ENCODE measurements at regions not wholly inside any gene's neighbourhood (a gene's known extent, or its start where the extent isn't known, plus 50 kb on each side); places are given as distances from the start of the nearest gene placed in this dataset.
"Not testable (repeated sequence)": the region's sequence is repeated elsewhere in the genome, so short reads cannot be mapped to it uniquely, and the experiment has no call there.

- TF ChIP-seq, protein P1, sequence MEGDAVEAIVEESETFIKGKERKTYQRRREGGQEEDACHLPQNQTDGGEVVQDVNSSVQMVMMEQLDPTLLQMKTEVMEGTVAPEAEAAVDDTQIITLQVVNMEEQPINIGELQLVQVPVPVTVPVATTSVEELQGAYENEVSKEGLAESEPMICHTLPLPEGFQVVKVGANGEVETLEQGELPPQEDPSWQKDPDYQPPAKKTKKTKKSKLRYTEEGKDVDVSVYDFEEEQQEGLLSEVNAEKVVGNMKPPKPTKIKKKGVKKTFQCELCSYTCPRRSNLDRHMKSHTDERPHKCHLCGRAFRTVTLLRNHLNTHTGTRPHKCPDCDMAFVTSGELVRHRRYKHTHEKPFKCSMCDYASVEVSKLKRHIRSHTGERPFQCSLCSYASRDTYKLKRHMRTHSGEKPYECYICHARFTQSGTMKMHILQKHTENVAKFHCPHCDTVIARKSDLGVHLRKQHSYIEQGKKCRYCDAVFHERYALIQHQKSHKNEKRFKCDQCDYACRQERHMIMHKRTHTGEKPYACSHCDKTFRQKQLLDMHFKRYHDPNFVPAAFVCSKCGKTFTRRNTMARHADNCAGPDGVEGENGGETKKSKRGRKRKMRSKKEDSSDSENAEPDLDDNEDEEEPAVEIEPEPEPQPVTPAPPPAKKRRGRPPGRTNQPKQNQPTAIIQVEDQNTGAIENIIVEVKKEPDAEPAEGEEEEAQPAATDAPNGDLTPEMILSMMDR (conservative IDR thresholded peaks at IDR 0.05; ENCODE audit: low read depth, low read length) = not testable (repeated sequence)
- not testable (repeated sequence) for TF ChIP-seq CEBPB (IDR thresholded peaks at IDR 0.05; ENCODE audit: low read depth, low read length); POLR2A (IDR thresholded peaks at IDR 0.05; ENCODE audit: low read depth, low read length); MXI1 (IDR thresholded peaks at IDR 0.05; ENCODE audit: borderline replicate concordance, low read depth, low read length); MAZ (IDR thresholded peaks at IDR 0.05; ENCODE audit: borderline replicate concordance, low read depth, low read length); SMC3 (IDR thresholded peaks at IDR 0.05; ENCODE audit: low read depth, low read length); RAD21 (IDR thresholded peaks at IDR 0.05; ENCODE audit: low read length); NFE2L2 (IDR thresholded peaks at IDR 0.05; ENCODE audit: low read depth, low read length); MAFK (IDR thresholded peaks at IDR 0.05; ENCODE audit: low read depth, low read length); FOS (IDR thresholded peaks at IDR 0.05; ENCODE audit: low read depth, low read length); BHLHE40 (IDR thresholded peaks at IDR 0.05; ENCODE audit: low read depth, low read length); CHD1 (IDR thresholded peaks at IDR 0.05; ENCODE audit: low read depth, low read length); RFX5 (IDR thresholded peaks at IDR 0.05; ENCODE audit: low read depth, low read length)
- TF ChIP-seq, protein P2, sequence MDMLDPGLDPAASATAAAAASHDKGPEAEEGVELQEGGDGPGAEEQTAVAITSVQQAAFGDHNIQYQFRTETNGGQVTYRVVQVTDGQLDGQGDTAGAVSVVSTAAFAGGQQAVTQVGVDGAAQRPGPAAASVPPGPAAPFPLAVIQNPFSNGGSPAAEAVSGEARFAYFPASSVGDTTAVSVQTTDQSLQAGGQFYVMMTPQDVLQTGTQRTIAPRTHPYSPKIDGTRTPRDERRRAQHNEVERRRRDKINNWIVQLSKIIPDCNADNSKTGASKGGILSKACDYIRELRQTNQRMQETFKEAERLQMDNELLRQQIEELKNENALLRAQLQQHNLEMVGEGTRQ (IDR thresholded peaks at IDR 0.05; ENCODE audit: low read depth, low read length) = not testable (repeated sequence)
Measured at GRCh38 chr3:101110295-101110694, 117.1 kb upstream of the ABI3BP start.

All from IMR-90 (cell line).